ENCODE measurements at regions not wholly inside any gene's neighbourhood (a gene's known extent, or its start where the extent isn't known, plus 50 kb on each side); places are given as distances from the start of the nearest gene placed in this dataset.
"Not testable (repeated sequence)": the region's sequence is repeated elsewhere in the genome, so short reads cannot be mapped to it uniquely, and the experiment has no call there.

DNA sequence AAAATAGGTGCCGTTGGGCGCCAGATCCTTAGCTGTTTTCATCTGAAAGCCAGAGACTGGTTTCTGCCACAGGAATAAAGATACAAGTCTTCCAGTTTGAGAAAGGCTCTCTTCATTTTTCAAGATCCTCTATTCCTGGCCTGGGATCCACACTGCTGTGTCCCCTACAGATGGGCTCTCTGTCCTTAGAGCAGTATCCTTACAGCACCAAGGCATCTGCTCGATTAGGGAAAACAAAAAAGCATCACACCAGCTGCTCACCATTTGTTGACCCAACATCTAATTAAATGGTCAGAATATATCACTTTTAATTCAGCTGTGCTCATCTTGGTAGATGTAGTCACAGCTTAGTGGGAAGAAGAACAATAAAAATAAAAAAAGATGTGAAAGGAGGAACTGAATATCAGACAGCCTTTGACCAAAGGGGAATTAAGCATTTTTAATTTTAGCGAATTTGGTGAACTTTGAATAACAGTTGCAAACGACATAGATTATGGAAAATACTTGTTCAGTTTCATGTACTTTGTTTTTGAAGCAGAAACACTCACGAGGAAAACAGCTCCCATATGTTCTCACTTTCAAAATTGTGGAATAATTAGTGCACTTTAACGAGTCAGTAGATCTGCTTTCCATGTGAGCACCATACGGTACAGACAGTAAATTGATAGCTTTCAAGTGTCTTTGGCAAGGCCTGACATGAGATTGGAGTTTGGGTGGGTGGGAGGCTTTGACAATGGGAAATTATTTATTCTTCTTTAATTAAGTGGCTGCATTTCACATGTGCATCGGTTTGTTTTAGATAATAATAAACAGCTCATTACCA, 148.4 kb upstream of the CLNK start (continued):
- TF ChIP-seq KDM5A (IDR thresholded peaks at IDR 0.05): no peak
- no peak for TF ChIP-seq RCOR1 (IDR thresholded peaks at IDR 0.05; ENCODE audit: low read depth, low read length)
- no peak for TF ChIP-seq FOXS1 (CRISPR knock-in tag; IDR thresholded peaks at IDR 0.05)
- no peak for TF ChIP-seq ZC3H11A (IDR thresholded peaks at IDR 0.05)

DNA sequence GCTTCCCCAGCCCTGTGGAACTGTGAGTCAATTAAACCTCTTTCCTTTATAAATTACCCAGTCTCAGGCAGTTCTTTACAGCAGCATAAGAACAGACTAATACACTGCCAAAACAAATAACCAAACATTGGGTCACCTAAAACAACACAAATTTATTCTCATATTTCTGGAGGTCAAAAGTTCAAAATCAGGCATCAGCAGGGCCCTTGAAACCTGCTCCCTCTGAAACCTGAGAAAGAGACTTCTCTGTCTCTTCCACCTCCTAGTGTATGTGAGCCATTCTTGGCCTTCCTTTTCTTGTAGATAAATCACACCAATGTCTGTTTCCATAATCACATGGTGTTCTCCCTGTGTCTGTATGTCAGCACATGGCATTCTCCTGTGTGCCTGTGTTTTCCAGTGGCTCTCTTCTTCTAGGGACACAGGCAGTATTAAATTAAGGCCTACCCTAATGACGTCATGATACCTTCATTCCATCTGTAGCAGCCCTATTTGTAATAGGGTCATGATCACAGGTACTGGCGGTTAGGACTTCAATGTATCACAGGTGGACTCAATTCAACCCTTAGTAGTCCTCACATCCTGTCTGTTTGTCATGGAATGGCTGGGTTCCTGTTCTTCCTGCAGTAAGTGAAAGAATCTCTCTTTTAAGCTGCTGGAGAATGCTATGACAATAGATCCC, 147.3 kb upstream of the CLNK start:
- FAIRE-seq (no peak), DNase-seq (ENCODE audit: low read depth in 1 of 2, low spot score in 1 of 2) (no peak), ATAC-seq (no peak)
- ChIA-PET POLR2A (no interaction called here), CTCF (no interaction called here)
- no peak overlapping the region for H3K4me2 ChIP-seq
- no peak overlapping the region for H3K27ac ChIP-seq
- no peaks in the 10 kb centered on the region for H3K9me3 ChIP-seq
- H3K4me1 ChIP-seq: no peaks in the 10 kb centered on the region
- H3K4me3 ChIP-seq: no peak overlapping the region
- WGBS (ENCODE audit: missing lambda C conversion rate): 27% methylated on average over 2 of the region's 2 CpGs
- no peak for TF ChIP-seq JUNB (IDR thresholded peaks at IDR 0.05)
- TF ChIP-seq SREBF2 (IDR thresholded peaks at IDR 0.05): no peak
- TF ChIP-seq, protein P1, sequence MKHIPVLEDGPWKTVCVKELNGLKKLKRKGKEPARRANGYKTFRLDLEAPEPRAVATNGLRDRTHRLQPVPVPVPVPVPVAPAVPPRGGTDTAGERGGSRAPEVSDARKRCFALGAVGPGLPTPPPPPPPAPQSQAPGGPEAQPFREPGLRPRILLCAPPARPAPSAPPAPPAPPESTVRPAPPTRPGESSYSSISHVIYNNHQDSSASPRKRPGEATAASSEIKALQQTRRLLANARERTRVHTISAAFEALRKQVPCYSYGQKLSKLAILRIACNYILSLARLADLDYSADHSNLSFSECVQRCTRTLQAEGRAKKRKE (CRISPR knock-in tag; IDR thresholded peaks at IDR 0.05; ENCODE audit: low read depth): no peak
- TF ChIP-seq, protein P2, sequence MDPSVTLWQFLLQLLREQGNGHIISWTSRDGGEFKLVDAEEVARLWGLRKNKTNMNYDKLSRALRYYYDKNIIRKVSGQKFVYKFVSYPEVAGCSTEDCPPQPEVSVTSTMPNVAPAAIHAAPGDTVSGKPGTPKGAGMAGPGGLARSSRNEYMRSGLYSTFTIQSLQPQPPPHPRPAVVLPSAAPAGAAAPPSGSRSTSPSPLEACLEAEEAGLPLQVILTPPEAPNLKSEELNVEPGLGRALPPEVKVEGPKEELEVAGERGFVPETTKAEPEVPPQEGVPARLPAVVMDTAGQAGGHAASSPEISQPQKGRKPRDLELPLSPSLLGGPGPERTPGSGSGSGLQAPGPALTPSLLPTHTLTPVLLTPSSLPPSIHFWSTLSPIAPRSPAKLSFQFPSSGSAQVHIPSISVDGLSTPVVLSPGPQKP (IDR thresholded peaks at IDR 0.05; ENCODE audit: low read depth, low read length): no peak
- no peak for TF ChIP-seq BHLHE40 (IDR thresholded peaks at IDR 0.05; ENCODE audit: low read depth, low read length)
- no peak for TF ChIP-seq ZC3H11A (IDR thresholded peaks at IDR 0.05)
- no peak for TF ChIP-seq CBX8 (IDR thresholded peaks at IDR 0.05)
- TF ChIP-seq, protein P3, sequence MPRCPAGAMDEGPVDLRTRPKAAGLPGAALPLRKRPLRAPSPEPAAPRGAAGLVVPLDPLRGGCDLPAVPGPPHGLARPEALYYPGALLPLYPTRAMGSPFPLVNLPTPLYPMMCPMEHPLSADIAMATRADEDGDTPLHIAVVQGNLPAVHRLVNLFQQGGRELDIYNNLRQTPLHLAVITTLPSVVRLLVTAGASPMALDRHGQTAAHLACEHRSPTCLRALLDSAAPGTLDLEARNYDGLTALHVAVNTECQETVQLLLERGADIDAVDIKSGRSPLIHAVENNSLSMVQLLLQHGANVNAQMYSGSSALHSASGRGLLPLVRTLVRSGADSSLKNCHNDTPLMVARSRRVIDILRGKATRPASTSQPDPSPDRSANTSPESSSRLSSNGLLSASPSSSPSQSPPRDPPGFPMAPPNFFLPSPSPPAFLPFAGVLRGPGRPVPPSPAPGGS (IDR thresholded peaks at IDR 0.05): no peak
- no peak for TF ChIP-seq CEBPB (IDR thresholded peaks at IDR 0.05)
- no peak for TF ChIP-seq GATA3 (IDR thresholded peaks at IDR 0.05; ENCODE audit: borderline replicate concordance)
- no peak for TF ChIP-seq ZNF302 (CRISPR knock-in tag; IDR thresholded peaks at IDR 0.05)
- no peak for TF ChIP-seq HOXA7 (CRISPR knock-in tag; IDR thresholded peaks at IDR 0.05)
- TF ChIP-seq CHD2 (IDR thresholded peaks at IDR 0.05; ENCODE audit: low read length, partially characterized antibody): no peak
- TF ChIP-seq POLR2AphosphoS2 (conservative IDR thresholded peaks at IDR 0.05; ENCODE audit: low read length): no peak
- no peak for TF ChIP-seq MAFK (IDR thresholded peaks at IDR 0.05; ENCODE audit: partially characterized antibody)
- TF ChIP-seq NR3C1 (IDR thresholded peaks at IDR 0.05): no peak

DNA sequence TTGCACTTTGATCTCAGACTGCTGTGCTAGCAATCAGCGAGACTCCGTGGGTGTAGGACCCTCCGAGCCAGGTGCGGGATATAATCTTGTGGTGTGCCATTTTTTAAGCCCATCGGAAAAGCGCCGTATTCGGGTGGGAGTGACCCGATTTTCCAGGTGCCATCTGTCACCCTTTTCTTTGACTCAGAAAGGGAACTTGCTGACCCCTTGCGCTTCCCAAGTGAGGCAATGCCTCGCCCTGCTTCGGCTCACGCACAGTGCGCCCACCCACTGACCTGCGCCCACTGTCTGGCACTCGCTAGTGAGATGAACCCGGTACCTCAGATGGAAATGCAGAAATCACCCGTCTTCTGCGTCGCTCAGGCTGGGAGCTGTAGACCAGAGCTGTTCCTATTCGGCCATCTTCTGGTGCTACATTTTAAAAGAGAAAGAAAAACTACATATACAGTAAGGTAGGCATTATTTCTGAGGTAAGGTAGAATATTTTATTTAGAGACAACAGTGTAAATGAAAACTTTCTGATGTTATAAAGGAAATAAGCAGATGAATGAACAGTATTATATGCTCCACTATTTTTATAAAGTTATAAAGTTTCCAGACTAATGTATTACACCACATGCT, 144.5 kb upstream of the CLNK start:
- DNase-seq (ENCODE audit: low read depth in 1 of 2, low spot score in 1 of 2); ATAC-seq; H3K27ac ChIP-seq; H3K4me1 ChIP-seq; H3K9me3 ChIP-seq; H3K4me2 ChIP-seq; CTCF ChIA-PET; FAIRE-seq; H3K4me3 ChIP-seq; POLR2A ChIA-PET: not testable (repeated sequence)
- WGBS (ENCODE audit: missing lambda C conversion rate): 12% methylated on average over 15 of the region's 21 CpGs

All from A549 (cell line).